ENCODE measurements at regions not wholly inside any gene's neighbourhood (a gene's known extent, or its start where the extent isn't known, plus 50 kb on each side); places are given as distances from the start of the nearest gene placed in this dataset.

DNA sequence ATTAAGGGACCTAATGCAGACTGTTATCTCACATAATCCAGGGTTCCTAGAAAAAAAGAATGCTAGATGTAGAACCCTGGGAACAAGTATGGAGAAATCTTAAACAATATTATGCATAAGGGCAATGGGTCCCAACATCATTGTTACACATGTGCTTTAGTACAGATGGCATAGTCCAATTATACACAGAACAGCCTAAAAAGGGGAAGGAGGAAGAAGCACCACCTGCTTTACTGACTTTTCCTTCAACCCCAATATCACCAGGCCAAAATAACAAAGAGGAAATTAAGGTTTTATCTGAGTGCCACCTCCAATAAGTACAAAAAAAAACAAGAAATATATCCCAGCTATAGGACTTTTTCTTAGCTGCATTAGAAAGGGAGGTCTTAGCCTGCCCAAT, 211.9 kb downstream of the RPS4Y2 start:
- intact Hi-C loops (cut with DNase I): no loop called here
- TF ChIP-seq POLR2A (IDR thresholded peaks at IDR 0.05): no peak

DNA sequence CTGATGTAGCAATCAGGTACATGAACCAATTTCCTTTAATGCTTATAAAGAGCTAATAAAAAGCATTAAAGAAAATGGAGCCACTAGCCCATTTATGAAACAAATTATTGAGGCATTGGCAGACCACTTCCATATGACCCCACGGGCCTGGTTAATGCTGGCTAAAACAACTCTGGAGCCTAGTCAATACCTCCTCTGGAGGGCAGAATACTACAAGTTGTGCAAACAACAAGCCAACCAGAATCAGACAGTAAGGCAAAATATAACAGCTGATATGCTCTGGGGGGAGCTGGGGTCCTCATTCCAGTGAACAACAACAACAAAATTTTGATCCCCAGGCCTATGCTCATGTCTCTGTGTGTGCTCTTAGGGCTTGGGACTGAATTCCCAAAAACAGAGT, 212.3 kb downstream of the RPS4Y2 start:
- Histone ChIP-seq H3K36me3 (replicated peaks in 1 of 2) (no peaks in the 10 kb centered on the region), H3K27me3 (no peaks in the 10 kb centered on the region), H3K4me3 (no peak overlapping the region), H3K4me1 (replicated peaks in 1 of 2) (no peaks in the 10 kb centered on the region), H3K27ac (no peak overlapping the region), H3K9me3 (replicated peaks in 1 of 3) (no peaks in the 10 kb centered on the region)
- no peak for DNase-seq
- WGBS, 4 donors: 50 to 70% methylated on average over 1 of the region's 1 CpG; no CpG with 5 or more reads in 2 of the 4 donors
- intact Hi-C loops (cut with DNase I): no loop called here
- TF ChIP-seq, protein P1, sequence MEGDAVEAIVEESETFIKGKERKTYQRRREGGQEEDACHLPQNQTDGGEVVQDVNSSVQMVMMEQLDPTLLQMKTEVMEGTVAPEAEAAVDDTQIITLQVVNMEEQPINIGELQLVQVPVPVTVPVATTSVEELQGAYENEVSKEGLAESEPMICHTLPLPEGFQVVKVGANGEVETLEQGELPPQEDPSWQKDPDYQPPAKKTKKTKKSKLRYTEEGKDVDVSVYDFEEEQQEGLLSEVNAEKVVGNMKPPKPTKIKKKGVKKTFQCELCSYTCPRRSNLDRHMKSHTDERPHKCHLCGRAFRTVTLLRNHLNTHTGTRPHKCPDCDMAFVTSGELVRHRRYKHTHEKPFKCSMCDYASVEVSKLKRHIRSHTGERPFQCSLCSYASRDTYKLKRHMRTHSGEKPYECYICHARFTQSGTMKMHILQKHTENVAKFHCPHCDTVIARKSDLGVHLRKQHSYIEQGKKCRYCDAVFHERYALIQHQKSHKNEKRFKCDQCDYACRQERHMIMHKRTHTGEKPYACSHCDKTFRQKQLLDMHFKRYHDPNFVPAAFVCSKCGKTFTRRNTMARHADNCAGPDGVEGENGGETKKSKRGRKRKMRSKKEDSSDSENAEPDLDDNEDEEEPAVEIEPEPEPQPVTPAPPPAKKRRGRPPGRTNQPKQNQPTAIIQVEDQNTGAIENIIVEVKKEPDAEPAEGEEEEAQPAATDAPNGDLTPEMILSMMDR (IDR thresholded peaks at IDR 0.05): no peak
- no peak for TF ChIP-seq POLR2A (IDR thresholded peaks at IDR 0.05)

More for the DNA sequence above, 211.9 kb downstream of the RPS4Y2 start:
- Histone ChIP-seq H3K27ac (no peak overlapping the region), H3K4me3 (no peak overlapping the region), H3K36me3 (replicated peaks in 1 of 2) (no peaks in the 10 kb centered on the region), H3K27me3 (no peaks in the 10 kb centered on the region), H3K9me3 (replicated peaks in 1 of 3) (no peaks in the 10 kb centered on the region), H3K4me1 (replicated peaks in 1 of 2) (no peaks in the 10 kb centered on the region)
- no peak for DNase-seq

DNA sequence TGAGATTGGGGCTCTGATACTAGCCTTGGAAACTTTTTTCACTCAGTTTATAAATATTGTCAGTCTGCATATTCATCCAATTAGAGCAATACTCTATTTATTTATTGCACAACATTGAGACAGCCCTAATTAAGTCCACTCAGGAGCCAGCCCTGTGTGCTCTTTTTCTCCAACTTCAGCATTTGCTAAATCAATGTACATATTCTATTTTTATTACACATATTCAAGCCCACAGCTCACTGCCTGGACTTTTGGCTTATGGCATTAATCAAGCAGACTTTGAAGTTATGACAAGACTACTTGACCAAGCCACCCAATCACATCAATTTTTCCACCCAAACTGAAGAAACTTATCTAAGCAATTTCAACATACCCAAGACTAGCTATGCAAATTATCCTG, 215.5 kb downstream of the RPS4Y2 start:
- no peaks in the 10 kb centered on the region for H3K9me3 ChIP-seq (replicated peaks in 1 of 3)
- no peak overlapping the region for H3K27ac ChIP-seq
- H3K36me3 ChIP-seq (replicated peaks in 1 of 2): no peaks in the 10 kb centered on the region
- TF ChIP-seq, protein P1 (IDR thresholded peaks at IDR 0.05): no peak
- no peak for TF ChIP-seq POLR2A (IDR thresholded peaks at IDR 0.05)
- H3K4me1 ChIP-seq (replicated peaks in 1 of 2): no peaks in the 10 kb centered on the region
- H3K4me3 ChIP-seq: no peak overlapping the region
- intact Hi-C loops (cut with DNase I): loop anchor here in 1 of 2 donors (10.0 kb wide), 1 partner anchor 283 kb away; no protein-coding TSS in a partner anchor
- no peaks in the 10 kb centered on the region for H3K27me3 ChIP-seq
- no peak for DNase-seq

DNA sequence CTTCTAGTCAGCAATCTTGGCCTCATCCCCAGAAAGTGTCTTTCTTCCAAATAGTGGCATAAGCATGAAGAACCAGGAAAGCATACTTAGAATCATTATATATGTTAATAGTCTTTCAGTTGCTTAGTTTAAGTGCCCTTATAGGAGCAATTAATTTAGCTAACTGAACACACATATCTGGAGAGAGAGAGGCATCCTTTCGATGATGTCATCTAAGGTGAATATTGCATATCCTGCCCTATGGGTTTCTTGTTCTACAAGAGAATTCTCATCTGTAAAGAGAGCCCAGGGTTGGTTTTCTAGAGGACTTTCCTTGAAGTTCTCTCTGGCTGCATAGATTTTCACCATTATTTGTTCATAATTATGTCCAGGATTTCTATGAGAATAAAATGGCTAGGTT, 230.1 kb downstream of the RPS4Y2 start:
- Histone ChIP-seq H3K9me3 (replicated peaks in 1 of 3) (no peaks in the 10 kb centered on the region), H3K4me3 (no peak overlapping the region), H3K27ac (no peak overlapping the region), H3K4me1 (replicated peaks in 1 of 2) (no peaks in the 10 kb centered on the region), H3K36me3 (replicated peaks in 1 of 2) (no peaks in the 10 kb centered on the region), H3K27me3 (no peaks in the 10 kb centered on the region)
- TF ChIP-seq, protein P1 (IDR thresholded peaks at IDR 0.05): no peak
- no peak for TF ChIP-seq POLR2A (IDR thresholded peaks at IDR 0.05)
- intact Hi-C loops (cut with DNase I): no loop called here
- DNase-seq: no peak
- WGBS, 4 donors: 68 to 78% methylated on average over 1 of the region's 1 CpG; no CpG with 5 or more reads in 2 of the 4 donors

DNA sequence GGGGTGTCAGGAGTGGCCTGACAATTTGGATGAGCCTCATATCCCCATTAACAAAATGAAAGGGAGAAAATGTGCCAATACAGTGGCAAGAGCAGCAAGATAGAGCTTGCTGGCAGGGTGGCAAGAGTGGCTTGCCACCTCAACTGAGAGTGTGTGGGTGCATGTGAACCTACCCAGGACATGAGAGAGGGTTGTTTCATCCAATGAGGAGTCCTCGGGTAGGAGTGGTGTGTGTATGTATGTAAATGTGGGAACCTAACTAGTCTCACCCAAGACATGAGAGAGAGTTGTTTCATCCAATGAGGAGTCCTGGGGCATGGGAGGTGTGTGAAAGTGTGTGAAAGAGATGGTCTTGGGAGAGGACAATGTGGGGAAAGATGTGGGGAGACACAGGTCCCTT, 234.2 kb downstream of the RPS4Y2 start:
- Histone ChIP-seq H3K27ac (no peak overlapping the region), H3K27me3 (no peaks in the 10 kb centered on the region), H3K36me3 (replicated peaks in 1 of 2) (no peaks in the 10 kb centered on the region), H3K4me3 (no peak overlapping the region), H3K9me3 (replicated peaks in 1 of 3) (no peaks in the 10 kb centered on the region), H3K4me1 (replicated peaks in 1 of 2) (no peaks in the 10 kb centered on the region)
- TF ChIP-seq POLR2A (IDR thresholded peaks at IDR 0.05): no peak
- TF ChIP-seq, protein P1 (IDR thresholded peaks at IDR 0.05): no peak
- DNase-seq: no peak
- intact Hi-C loops (cut with DNase I): no loop called here
- 65 to 100% methylated on average over 1 of the region's 1 CpG; no CpG with 5 or more reads in 2 of the 4 donors for WGBS, 4 donors
